ENCODE measurements at regions not wholly inside any gene's neighbourhood (a gene's known extent, or its start where the extent isn't known, plus 50 kb on each side); places are given as distances from the start of the nearest gene placed in this dataset.
A peak's percentile ranks its signal among the peaks of the same experiment; 100 is the strongest.
"Not testable (repeated sequence)": the region's sequence is repeated elsewhere in the genome, so short reads cannot be mapped to it uniquely, and the experiment has no call there.

DNA sequence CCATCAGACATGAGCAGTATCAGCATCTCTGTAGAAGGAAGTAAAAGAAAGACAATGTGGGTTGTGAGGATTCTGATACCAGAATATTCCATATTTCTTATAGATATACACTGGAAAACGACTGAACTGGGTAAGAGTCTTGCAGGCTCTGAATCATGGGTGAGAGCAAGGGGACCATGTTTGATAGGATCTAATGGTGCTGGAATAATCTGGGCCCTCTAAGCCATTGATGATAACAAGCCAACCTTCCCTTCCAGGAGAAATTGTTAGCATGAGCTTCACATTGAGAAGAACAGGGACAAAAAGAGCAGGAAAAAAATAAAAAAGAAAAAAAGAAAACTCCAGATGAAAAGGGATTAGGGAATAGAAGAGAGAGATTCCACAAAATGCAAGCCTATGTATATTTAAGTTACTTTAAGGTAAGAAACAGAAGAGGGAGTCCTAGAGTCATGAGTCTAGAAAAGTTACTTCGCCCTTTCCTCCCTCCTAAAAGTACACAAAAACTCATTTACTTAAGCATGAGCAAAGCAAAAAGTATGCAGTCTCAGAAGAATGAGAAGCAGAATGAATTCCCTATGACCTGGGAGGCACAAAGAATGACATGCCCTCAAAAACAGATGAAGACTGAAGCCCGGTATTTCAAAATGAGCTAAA lies 181.9 kb downstream of the TMEM26 start:
- peak; percentile 59 for DNase-seq (ENCODE audit: low spot score)

DNA sequence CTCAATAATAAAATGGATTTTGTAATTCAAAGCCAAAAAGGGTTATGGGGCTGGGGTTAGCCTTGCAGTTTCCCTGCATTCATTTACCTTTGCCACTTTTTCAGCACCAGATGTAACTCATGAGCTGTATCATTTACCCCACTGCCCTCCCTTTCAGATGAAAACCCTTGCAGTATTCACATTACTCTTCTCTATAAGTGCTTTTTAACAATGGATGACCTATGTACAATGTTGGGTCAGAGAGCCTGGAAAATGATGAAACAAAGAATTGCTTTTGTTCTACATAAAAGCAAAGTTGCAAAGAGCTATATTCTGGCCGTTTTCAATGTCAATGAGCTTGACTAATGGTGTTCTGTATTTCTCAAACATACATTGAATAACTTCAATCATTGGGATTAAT lies 189.7 kb downstream of the TMEM26 start:
- DNase-seq (ENCODE audit: low spot score), result no peak

DNA sequence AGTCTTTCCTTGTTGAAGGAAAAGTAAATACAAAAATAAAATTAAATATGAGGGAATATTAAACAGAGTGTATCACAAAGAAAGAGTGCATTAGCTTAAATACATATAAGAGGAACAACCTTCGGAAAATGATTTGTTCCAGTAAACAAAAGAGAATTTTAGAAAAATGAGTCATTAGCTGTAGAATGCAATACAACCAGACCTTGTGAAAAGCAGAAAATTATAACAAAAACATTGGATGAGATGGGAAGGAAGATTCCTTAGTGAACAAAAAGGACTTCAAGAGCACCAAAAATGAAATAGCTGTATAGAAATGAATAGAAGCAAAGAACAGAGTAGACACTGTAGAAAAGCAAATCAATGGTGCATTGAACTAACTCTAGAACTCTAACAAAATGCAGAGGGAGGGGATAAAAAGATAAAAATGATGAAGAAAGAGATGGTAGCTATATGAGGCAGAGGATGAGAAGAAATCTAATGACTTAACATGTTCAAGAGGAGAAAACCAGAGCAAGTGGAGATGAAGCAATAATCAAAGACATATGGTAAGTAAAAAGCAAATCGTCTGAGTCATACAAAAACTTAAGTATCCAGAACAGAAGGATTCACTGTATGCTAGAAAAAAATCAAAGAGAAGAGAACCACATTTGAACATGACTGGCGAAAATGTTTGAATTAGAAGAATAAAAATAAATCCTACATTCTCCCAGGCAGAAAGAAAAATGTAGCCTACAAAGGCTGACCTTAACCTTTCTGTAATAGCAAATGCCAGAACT lies 190.5 kb downstream of the TMEM26 start:
- peak; percentile 62 for DNase-seq (ENCODE audit: low spot score)

DNA sequence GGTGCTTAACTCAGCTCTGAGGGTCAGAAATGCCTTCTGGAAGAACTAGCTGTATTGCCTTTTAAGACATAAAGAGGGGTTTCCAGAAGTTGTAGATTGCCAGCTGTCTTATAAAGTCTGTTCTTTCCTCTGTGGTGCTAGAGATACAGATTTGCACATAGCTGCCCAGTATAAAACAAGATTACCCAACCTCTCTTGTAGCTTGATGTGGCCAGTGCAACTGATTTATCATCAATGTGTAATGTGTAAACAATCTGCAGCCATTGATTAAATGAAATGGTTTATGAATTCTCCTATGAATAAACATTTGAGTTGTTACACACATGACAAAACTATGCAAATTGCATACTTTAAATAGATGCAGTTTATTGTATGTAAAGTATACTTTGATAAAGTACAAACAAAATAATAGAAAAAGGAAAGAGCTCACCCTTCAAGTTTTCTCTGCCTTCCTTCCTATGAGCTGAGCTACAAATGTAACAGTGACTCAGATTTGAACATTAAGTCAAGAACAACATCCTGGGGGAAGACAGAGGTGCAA lies 195.2 kb downstream of the TMEM26 start:
- DNase-seq (ENCODE audit: low spot score), result peak; percentile 11

DNA sequence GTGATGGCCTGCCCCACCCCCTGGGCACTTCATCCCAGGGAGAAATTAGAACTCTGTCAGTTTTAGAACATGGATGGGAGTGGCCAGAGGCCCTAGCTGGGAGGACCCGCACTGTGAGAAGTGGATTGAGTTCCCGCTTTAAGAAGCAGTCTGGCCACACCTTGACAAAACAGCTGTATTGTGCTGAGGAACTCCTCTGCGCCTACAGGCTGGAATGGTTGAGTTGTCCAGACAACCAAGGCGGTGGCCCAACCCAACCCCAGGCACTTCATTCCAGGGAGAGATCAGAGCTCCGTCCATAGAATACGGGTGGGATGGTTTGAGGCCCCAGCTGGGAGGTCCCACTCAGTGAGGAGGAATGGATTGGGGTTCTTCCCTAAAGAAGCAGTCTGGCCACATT lies 196.0 kb downstream of the TMEM26 start:
- DNase-seq (ENCODE audit: low spot score), result no peak

DNA sequence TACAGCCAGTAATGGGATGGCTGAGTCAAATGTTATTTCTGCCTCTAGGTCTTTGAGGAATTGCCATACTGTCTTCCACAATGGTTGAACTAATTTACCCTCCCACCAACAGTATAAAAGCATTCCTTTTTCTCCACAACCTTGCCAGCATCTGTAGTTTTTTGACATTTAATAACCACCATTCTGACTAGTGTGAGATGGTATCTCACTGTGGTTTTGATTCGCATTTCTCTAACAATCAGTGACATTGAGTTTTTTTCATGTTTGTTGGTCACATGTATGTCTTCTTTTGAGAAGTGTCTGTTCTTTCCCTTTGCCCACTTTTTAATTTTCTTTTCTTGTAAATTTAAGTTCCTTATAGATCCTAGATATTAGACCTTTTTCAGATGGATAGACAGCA lies 200.9 kb downstream of the TMEM26 start:
- DNase-seq (ENCODE audit: low spot score), result not testable (repeated sequence)

DNA sequence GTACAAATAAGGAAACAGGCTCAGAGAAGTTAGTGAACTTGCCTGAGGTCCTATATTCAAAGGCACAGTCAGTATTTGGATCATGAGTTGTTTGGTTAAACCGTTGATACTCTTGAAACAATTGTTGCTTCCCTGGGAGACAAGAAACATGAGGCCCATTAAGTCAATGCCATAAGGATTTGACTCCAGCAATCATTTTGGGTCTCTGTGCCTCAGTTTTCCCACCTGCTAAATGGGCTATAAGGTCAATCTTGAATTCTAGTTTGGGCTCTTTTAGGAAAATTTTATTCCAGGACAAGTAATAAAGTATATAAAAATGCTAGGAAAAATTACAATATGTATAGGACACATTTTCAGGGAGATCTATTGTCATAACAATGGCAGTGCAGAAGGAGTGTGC lies 202.1 kb downstream of the TMEM26 start:
- no peak for DNase-seq (ENCODE audit: low spot score)

DNA sequence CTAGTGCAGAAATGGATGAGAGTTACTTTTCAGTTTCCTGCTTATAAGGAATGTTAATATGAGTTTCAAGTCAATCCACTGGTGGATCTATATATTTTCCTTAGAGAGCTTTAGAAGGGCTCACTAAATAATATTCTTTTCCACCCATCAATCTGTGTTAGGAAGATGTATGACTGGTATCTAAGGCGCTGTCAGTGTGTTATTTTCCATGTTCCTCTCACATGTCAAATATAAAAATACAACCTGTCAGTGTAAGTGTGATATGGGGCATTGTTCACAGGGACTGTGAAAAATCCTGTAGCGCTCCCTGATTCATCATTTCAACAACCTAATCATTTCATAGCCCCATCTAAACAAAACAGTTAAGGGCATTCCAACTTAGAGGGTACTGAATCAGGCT lies 203.1 kb downstream of the TMEM26 start:
- DNase-seq (ENCODE audit: low spot score), result no peak

DNA sequence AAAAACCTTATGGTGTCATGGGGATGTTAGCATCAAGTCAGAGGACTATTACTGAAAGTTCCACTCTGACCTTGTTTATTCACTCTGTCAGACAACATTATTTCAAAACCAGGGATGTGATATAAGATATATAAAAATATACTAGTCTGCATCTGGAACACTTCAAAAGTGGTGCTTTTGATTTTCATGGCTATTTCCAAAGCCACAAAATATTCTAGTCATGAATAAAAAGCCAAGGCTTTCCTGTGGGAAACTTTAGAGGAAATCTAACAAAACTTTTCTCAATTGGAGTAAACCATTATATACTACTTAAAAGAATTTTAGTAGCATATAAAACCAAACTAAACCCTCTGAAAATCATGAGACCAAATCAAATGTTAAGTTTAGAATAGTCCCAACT lies 205.2 kb downstream of the TMEM26 start:
- DNase-seq (ENCODE audit: low spot score), result no peak

DNA sequence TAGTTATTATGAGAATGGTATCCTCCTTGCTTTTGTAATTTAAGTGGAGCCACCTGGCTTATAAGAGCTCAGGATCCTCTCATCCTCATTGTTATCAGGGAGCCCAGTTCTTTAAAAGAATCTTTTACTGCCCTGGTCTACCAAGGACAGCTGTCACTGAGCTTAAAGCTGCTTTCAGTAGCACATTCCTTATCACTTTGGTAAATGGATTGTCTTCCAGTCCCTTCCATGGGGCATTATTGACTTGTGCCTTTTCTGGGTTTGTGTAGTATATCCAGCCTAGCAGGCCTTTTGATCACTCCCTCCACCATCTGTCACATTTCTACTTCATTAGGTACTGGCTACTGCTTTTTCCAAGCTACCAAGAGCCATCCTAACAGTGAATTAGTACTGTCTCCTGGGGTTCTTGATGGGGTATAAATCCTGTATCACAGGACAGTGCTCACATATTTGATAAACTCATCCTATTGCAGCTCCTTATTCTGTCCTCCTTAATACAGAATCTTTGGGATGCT lies 208.9 kb downstream of the TMEM26 start:
- DNase-seq (ENCODE audit: low spot score), result no peak

DNA sequence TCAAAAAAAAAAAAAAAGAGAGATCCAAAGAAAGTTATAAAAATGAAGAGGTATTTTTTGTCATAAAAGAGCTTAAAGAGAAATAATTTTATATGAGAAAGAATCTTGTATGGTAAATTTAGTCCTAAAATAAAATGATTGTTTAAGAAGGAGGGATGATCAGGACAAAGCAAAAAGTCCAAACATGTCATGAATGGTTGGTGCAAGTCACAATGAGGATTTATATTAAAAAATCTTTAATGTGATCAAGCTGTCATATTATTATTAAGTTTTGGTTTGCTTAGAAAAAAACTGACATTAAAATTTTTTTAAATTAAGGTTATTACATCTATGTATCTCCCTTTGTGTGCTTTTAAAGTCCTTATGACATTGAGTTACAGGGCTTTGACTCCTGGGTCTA lies 220.4 kb downstream of the TMEM26 start:
- no peak for DNase-seq (ENCODE audit: low spot score)

DNA sequence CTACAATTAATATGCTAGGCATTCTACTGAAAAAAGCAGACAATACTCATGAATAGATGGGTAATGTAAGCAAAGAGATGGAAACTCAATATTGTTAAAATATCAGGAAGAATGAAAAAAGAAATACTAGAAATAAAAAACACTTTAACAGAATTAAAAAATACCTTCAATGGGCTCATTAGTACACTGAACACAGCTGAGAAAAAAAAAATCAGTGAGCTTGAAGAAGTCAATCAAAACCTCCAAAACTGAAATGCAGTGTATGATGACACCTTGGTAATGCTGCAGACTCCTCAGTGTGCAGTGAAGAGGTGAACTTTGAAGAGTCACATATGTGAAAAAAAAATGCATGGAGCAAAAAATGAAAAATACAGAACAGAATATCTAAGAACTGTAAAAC lies 227.2 kb downstream of the TMEM26 start:
- DNase-seq (ENCODE audit: low spot score), result no peak

DNA sequence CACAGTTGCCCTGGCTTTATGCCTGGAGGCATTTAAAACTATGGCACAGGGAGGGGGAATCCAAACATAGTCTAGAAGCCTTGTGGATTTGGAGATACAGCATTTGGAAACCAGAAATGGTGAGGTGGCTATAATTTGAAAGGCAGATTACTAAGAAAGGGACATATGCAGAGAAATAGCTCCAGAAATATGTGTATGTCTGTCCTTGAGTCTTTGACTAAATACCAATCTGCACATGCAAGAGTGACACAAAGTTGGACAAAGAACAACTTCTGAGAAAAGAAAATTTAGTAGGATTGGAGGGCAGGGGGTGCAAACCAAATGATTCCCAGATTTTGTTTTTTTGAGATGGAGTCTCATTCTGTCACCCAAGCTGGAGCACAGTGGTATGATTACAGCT lies 229.6 kb downstream of the TMEM26 start:
- no peak for DNase-seq (ENCODE audit: low spot score)

DNA sequence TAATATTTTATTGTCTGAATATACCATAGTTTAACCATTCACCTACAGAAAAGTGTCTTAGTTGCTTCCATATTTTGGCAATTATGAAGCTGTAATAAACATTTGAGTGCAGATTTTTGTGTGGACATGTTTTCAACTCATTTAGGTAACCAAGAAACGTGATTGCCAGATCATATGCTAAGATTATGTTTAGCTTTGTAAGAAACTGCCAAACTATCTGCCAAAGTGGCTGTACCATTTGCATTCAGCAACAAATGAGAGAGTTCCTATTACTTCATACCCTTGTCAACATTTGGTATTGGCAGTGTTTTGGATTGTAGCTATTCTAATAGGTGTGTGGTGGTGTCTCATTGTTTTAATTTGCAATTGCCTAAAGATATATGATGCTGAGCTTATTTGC lies 233.5 kb downstream of the TMEM26 start:
- DNase-seq (ENCODE audit: low spot score), result no peak

DNA sequence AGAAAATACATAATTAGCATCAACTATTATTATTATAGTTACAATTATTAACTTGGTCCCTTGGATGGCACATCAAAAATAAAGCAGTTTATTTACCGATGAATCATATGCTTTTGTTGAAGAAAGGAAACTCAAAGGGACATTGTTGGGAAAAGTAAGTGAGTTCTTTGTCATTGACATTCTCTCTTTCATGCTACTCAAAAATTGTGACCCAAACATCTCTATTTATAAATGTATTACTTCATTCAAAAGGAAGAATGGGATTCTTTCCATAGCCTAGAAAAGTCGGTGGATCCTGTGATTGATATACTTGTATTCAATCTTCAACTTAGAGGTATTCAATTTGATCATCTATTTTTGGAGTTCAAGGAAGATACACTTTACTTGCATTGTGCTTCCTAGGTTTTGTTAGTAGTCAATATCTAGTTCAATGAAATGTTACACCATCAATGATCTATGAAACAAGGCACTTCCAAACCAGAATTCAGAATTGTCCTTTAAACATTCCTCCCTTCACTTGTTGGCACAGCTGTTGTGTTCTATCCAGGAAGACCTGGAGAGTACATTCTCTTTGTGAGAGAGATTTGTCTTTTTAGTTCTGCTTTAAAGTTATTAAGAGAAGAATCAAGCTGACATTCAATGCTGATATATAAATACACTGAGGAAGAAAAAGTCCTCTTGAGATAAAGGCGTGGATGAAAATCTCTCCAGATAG lies 235.2 kb downstream of the TMEM26 start:
- DNase-seq (ENCODE audit: low spot score), result no peak

DNA sequence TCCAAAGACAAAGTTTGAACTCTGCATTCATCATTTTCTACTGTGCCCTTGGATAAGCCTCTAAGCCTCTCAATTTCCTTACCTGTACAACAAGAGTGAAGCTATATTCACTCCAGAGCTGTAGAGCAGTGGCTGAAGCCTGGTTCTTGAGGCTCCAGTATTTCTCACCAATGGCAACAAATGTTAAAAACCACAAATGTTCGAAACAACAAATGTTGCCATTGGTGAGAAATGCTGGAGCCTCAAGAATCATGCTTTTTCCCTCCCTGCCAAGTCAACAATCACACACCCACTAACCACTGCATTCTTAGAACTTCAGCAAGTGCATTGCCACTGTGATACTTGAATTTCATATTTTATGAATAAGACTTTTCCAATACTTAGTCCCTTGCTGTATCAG lies 237.9 kb downstream of the TMEM26 start:
- DNase-seq (ENCODE audit: low spot score), result peak; percentile 8

DNA sequence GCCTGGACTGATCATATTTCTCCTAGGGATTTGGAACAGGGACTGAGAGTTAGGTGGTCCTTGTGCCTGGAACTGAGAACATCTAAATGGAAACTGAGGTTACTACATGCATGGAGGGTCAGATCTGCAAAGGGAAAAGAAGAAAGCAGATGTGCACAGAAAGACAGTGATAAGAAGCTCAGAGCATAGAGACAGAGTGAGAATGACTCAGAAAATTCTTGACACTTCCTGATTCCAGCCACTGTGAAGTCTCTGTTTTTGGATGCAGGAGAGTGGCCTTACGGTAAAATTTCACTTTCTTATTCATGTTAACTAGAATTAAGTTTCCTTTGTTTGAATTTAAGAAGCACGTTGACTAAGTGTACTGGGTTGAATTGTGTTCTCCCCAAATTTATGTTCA lies 241.7 kb downstream of the TMEM26 start:
- no peak for DNase-seq (ENCODE audit: low spot score)

DNA sequence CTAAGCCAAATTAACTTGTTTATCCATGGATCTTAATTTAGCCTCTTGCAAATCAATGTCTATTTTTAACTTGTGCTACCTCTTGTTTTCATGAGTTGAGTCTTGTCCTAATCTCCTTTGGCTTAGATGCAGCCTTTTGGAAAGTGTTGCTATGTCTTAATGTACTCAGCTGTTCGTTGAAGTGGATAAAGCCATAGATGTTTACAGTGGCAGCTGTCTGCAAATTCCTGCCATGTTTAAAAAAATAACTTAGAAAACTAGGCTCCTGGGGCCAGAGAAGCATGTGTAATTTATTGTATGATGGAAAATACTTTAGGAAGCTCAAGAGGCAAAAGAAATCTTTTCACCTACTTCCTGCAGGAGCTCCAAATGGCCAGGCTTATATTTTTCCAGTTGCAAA lies 253.1 kb upstream of the RHOBTB1 start:
- no peak for DNase-seq (ENCODE audit: low spot score)

DNA sequence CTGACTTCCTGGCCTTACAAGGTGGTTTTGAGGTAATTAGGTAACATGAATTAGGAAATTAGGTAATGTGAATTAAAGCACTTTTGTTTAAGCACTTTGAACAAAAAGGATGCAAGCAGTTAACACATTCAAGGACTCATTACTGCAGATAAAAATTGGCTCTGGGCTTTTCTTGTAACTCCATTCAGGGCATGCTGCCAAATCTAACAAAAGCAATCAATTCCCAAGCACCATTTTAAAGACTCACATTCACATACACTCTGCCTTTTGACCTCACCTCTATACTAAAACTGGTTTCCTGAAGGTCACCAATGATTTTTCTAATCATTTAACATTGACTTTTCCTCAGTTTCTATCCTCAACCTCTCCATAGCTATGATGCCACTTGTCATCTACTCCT lies 251.2 kb upstream of the RHOBTB1 start:
- no peak for DNase-seq (ENCODE audit: low spot score)

DNA sequence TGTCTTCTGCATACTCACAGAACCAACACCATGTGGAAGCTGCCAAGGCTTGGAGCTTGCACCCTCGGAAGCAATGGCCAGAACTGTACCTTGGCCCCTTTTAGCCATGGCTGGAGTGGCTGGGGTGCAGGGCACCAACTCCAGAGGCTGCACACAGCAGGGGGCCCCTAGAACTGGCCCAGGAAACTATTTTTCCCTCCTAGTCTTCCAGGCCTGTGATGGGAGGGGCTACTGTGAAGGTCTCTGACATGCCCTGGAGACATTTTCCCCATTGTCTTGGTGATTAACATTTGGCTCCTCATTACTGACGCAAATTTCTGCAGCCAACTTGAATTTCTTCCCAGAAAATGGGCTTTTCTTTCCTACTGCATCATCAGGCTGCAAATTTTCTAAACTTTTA lies 248.6 kb upstream of the RHOBTB1 start:
- not testable (repeated sequence) for DNase-seq (ENCODE audit: low spot score)

DNA sequence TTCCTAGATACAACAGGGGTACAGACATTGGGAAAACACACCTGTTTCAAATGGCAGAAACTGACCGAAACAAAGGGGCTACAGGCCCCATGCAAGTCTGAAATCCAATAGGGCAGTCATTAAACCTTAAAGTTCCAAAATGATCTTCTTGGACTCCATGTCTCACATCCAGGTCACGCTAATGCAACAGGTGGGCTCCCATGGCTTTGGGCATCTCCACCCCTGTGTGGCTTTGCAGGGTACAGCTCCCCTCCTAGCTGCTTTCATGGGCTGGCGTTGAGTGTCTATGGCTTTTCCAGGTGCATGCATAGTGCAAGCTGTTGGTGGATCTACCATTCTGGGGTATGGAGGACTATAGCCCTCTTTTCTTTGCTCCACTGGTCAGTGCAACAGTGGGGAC lies 248.1 kb upstream of the RHOBTB1 start:
- no peak for DNase-seq (ENCODE audit: low spot score)

DNA sequence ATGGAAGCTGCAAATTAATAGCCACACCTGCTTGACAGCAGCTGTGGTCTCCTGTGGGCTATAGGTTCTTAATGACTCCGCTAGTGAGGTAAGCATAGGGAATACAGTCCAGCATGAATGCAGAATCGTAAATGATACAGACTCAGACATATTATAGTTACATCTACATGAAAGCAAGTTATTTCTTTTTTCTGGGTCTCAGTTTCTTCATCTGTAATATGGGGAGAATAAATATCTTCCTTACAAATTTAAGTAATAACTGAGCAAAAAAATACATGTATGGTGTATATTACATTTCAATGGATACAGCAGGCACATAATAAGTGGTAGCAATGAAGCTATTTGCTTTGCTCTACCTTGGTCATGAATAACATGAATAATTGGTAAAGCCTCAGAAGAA lies 245.9 kb upstream of the RHOBTB1 start:
- no peak for DNase-seq (ENCODE audit: low spot score)

DNA sequence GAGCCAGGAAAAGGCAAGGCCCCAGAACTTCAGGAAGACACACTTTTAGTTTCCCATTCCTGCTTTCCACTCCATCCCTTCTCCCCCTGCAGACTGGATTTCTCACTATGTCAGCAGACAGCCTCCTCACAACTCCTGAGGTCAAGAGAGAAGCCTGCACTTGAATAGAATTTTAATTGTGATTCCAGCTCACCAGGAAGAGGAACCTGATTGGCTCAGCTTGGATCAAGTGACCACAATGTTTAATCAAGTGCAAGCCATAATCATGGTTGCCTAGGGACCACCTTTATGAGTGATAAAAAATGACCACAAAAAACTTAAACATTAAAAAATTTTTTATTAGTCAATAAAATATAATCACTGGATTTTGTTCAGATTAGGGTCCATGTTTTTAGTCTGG lies 244.7 kb upstream of the RHOBTB1 start:
- no peak for DNase-seq (ENCODE audit: low spot score)

Measured in AG20443 (cell line).